Activated CD4-positive, CD25-positive, alpha-beta regulatory T cell treated with anti-CD3 and anti-CD28 coated beads, Interleukin-2, amount 50 U/mL, for 72 hours (primary cell): ENCODE measurements at regions not wholly inside any gene's neighbourhood (a gene's known extent, or its start where the extent isn't known, plus 50 kb on each side); places are given as distances from the start of the nearest gene placed in this dataset.

Experiments used
- DNase-seq: peaks from one replicate; pipeline ENCODE4 v3.0.0; 2021

DNA sequence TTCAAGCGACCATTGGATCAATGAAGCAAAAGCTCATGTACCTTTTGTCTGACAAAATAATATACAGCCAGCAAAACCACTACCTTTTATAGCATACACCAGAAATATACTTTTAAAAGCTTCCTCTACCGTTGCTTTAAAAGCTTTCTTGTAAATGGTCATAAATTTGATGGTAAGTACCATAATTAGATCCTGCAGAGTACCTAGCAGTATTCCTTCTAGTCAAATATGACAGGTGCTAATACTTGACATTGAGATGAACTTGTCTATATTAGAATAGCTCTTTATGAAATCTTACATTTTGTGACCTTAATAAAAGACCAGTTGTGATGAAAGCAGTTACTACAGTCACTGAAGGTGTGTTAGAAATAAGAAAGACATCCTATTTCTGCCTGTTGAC lies 340.5 kb upstream of the ANO3 start:
- no peak for DNase-seq

DNA sequence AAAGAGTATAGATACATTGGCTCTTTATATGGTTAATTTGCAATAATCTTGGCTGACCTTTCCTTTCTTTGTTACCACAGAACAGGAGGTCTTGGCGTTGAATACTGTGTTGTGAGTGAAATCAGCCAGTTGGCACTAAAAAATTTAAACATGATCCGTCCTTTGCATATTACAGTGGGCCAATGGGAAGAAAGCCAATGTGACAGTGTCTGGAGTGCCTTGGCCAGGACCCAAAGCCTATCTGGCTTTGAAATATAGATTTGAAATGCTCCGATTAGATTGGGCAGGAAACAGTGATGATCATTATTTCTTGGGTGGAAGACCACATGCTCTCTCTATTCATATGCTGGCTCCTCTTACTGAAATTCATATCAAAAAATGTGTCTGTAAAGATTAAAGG lies 339.6 kb upstream of the ANO3 start:
- no peak for DNase-seq

DNA sequence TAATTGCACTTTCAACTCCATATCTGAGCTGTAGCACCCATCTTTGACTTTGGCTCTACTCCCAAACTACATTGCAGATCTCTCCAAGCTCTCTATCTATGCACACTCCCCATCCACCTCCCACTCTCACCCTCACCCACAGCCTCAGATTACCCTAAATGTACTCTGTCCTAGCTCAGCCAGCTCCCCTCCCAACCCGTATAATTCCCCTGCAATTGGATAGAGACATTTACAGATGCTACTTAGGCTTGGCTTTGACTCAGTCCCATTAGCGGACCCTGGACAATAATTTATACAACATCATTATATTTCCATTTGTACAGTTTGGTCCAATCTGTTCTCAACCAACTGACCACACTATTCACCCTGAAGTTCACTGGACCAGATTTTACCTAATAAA lies 338.9 kb upstream of the ANO3 start:
- no peak for DNase-seq

DNA sequence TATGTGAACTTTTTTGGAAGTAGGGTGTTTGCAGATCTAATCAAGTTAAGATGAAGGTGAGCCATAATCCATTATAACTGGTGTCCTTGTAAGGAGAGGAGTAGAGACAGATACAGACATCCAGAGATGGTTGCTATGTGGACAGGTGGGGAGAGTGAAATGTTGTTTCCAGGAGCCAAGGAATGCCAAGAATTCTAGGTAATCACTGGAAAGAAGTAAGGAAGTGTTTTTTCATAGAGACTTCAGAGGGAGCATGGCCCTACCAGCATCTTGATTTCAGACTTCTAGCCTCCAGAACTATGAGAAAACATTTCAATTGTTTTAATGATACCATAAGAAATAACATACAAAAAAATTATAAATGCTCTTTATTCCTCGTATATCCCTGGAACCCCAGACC lies 320.5 kb upstream of the ANO3 start:
- DNase-seq: no peak

DNA sequence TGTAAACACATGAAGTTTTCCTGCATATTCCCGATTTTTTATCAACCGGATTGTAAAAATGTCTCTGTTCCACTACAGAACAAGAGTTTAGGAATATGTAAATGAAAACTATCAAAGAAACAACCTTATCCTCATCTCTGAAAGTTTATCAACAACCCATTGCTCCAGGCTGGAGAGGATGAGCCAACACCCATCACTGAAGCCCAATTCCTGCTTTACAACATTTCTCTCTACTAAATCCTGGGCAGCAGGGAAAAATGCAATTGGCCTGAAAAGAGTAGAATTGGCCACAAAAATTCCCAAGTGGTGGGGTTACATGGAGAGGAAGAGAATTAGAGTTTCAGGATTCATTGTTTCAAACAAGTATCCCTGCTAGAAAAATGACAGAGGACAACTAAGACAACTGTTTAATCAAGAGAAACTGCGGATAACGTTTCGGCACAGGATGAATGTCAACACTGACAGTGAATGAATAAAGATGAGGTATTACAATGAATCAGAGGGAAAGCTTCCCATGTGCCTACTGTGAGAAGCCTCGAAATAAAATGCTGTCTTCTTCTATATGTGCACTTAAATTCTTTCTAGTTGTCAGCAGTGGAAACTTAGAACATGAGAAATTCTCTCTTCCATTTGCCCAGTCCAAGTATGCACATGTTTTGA lies 317.3 kb upstream of the ANO3 start:
- DNase-seq: no peak

DNA sequence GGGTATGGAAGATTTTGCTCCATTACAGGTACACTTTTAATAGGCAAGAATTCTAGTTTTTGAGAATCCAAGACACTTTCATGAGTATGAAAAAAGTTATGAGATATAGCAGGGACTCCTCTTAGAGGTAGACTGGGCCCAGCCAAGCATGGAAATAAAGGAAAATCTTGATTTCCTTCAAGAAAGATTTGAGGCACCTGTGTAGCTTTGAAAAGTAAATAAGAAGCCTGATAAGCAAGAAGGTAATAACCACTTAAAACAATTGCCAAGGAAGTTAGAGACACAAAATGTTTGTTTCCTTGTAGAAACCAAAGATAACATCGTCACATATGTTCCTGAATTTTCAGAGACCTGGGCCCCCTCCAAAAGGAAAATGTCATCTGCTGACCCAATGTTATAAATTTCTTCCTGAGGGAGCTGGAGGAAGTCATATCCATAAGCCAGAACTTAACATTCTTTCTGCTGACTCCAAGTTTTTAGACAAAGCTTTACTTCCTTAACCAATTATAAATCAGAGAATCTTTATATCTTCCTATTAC lies 314.5 kb upstream of the ANO3 start:
- no peak for DNase-seq

DNA sequence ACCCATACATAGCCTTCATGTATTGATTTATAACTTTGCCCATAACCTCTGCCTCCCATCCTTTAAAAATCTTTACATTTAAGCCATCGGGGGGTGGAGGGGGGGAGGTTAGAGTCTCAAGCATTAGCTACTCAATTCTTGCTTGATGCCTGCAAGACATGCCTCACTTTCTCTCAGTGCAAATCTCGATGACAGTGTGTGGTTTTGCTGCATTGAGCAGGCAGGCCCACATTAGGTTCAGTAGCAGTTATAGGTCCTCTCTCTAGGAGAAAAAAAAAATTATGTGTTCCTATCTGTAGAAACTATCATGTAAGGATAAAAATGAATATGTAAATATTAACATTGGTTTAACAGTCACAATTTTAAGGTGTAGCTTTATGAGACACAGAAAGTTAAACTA lies 314.0 kb upstream of the ANO3 start:
- DNase-seq: no peak

DNA sequence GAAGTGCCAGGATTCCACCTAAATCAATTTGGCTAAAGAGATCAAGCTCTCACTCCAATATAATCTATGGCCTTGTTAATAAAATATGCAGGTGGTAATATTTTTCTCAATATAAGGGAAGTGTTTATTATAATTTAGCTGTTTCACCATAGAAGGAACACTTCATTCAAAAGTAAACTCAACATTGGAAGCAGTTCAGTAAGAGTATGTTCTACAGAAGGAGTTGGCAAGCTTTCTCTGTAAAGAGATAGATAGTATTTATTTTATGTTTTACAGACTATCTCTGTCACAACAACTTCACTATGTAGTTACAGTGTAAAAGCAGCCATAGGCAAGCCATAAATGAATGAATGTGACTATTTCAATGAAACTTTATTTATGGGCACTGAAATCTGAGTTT lies 313.6 kb upstream of the ANO3 start:
- DNase-seq: no peak

DNA sequence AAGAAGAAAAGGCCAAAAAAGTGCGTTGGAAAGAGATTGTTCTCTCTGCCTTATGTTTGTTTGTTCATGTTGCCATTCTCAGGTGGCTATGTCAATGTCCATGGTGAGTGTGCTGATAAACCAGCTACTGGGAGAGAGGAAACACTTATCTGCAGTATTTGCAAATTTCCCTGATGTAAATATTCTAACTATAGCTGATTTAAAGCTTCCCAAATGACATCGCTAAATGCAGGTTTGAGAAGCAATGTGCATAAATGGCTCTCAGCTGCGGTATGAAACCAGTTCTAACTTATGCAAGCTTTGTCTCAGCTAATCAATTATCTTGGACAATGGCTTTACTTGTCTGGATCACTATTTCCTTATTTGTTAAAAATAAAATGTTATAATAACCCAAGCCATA lies 312.5 kb upstream of the ANO3 start:
- DNase-seq: no peak

DNA sequence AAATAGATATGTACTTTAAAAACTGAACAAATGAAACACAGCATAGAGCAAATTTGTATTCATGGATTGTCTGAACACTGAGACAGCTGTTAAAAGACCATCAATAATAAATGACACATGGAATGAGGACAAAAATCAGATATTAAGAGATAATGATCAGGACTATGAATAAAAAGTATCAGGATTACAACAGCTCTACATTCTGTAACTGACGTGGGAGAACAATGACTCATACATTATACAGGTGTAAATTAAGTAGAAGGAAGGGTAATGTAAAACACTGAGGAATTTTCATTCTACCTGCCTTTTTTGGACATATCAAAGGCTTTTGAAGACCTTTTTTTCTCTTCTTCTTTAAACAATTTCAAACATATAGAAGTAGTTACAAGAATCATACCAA lies 310.9 kb upstream of the ANO3 start:
- no peak for DNase-seq

DNA sequence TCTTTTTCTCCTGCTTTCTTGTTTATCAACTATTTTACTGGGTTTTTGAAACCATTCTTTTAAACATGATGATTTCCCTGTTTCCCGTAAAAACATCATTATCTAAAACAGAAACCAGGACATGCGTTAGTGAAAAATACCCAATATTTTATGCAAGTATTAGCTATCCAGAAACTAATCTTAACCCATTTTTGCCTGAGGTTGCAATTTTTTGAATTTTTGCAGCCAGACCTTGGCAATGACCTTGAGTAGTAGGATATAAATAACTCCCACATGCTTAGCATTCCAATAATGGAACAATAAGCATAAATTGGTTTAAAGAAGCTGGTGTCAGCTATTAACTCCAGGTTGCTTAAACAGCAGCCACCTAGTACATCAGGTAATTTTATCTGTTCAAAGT lies 308.9 kb upstream of the ANO3 start:
- DNase-seq: no peak

DNA sequence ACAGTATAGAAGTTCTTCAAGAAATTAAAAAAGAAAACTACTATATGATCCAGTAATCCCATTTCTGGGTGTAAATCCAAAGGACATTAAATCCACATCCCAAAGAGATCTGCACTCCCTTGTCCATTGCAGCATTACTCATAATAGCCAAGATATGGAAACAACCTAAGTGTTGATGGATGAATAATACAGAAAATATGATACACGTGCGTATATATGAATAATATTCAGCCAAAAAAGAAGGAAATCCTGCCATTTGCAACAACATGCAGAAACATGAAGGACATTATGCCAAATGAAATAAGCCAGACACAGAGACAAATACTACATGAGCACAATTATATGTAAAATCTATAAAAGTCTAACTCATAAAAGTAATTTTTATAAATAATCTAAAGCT lies 306.3 kb upstream of the ANO3 start:
- DNase-seq: no peak

DNA sequence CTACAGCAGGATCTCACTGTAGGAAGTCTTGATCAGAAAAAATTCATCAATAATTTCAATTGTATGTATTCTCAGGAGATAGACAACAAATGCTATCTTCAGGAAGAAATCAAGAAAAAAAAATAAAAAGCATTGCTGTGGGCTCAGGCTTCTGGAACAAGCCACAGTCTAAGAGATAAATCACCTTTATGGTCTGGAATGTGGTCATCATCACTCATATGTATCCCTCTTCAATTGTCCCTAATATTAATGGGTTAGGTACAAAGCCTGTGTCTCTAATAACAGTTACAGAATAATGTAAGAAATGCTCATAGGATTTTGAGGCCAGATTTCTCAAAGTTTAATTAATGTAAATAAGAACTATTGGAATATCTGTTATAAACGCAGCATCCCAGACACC lies 305.9 kb upstream of the ANO3 start:
- no peak for DNase-seq

DNA sequence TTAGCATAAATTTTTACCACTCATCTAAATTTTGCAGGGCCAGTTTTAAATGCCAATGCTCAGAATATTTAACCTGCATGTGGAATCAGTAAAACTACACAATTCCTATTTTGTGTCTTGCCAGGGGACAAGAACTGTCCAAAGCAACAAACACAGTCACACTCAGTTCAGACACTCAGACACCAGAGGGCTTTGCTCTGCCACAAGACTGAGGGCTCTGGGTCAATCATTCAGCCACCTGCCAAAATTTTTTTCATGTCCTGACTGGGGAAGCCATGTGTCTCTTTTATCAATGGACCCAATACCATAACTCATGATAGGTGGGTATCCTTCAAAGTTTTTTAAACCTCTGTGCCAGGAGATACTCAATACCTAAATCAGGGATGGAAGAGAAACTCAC lies 304.0 kb upstream of the ANO3 start:
- DNase-seq: no peak

DNA sequence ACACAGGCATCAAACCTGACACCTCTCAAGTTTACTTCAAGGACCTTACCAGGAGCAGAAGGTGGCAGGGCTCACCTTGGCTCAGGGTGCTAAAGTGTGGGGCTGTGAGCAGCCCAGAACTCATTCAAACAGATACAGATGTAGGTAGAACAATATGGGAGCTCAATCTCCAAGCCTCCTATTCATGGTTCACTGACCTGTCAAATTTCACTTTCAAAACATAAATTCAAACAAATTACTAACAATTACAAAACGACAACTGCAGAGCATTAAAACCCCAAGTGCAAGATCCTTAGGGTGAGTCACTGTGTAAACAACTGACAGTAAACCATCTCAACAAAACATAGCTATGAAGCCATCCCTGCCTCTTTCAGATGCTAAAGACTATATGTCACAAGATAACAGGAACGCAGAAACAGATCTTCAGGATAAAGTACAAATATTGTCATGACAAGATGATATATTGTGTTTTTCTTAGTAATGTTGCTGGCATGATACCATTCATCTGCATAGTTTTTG lies 303.5 kb upstream of the ANO3 start:
- no peak for DNase-seq

DNA sequence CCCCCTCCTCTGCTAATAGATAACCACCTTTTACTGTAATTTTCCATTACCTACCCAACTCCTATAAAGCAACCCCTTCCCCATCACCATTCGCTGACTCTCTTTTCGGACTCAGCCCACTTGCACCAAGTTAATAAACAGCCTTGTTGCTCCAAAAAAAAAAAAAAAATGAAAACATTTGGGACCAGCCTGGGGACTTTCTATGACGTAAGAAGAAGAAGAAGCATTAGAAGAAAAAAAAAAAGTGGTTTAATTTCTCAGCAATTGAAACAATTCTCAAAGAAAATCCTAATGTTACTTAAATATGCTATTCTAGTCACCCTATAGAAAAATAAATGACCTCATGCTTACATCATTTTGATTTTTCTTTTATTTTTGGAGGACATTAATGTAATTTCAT lies 301.5 kb upstream of the ANO3 start:
- DNase-seq: no peak

DNA sequence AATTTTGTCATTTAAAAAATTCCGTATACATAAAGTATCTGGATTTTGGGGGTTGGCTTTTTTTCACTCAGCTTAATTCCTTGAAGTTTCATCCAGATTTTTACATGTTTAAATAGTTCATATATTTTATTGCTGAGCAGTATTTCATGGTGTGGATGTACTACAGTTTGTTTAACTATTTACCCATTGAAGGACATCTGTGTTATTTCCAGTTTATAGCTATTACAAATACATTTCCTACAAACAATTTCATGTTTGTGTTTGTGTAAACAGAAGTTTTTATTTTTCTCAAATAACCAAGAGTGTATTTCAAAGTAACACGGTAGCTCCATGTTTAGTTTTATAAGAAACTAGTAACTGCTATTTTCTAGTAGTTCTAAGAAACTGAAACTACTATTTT lies 299.7 kb upstream of the ANO3 start:
- DNase-seq: no peak

DNA sequence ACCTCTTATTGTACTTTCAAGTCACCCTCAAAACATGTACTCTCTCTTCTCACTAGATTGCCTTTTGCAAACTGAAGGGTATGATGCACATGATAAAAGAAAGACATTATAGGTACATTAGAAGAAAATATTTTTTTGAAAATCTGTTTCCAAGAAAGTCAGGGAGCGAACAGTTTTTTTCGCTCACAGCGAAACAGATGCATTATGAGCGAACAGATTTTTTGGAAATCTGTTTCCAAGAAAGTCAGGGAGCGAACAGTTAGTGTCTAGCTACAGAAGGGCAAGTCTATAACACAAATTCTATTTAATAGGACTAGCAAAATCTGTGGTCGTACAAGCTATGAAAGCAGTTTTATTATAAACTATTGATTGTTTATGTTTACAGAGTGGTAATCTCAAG lies 296.2 kb upstream of the ANO3 start:
- no peak for DNase-seq

DNA sequence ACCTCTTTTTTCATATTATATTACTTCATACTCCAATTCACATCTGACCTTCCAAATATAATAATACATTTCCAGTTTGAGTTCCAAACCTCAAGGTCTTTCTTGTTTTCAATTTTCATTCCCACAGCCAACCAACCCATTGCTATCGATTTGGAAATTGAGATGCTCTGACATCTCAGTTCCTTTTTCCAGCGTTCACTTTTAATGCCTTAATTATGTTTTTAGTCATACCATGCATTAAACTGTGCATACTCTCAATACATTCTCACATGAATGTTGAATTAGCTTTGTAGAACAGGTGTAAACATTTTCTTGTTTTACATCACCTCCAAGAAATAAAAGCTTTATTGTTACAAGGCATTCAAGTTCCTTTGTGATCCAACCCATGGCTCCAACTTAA lies 294.2 kb upstream of the ANO3 start:
- no peak for DNase-seq

DNA sequence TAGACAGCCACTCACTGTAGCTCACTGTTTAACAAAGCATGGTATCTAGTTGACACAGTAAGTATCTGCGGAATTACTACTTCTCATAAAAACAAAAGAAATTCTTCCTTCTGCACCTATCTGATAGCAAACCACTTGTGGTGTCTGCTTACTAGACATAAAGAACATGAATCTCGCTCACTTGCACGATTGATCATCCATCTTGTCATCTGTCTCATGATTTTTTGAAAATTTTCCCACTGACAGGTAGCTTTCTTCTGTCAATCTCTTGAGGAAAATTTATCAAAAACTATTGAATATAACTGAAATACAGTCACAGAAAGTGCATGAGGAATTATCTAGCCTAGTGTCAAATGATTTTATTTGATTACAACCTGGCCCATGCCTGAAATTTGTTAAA lies 291.6 kb upstream of the ANO3 start:
- DNase-seq: no peak

DNA sequence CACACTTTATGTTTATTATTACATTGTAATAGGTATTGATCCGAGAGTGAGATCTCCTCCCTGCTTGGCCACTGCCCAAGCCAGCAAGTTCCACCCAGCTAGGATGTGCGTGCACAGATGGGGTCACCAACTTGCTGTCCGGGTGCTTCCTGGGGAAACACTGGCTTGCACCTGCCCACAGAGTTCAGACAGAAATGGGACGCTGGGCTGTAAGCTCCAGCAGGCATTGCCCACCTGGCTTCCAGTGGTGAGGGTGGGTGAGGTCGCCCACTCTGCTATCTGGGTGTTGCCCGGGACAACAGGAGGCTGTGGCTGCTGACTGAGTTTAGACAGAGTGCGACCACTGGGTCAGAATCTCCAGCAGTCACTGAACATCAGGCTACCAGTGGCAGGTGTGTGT lies 289.8 kb upstream of the ANO3 start:
- DNase-seq: no peak

DNA sequence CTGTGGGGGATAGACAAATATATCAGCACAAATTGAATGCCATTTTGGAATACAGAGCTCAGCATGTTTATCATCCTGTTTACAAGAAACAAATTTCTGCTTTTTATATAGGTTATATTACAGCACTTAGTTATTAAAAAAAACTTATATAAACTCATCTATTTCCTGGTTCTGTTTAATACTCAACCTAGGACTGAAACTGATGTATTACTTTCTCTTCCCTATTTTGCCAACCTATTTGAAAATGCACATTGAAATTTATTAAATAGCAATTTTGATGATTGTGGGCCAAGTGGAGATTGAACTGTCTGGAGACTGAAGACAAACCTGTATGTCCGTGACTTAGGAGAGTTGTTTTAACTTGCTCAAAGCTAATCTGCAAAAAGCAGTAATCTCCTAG lies 288.3 kb upstream of the ANO3 start:
- no peak for DNase-seq

DNA sequence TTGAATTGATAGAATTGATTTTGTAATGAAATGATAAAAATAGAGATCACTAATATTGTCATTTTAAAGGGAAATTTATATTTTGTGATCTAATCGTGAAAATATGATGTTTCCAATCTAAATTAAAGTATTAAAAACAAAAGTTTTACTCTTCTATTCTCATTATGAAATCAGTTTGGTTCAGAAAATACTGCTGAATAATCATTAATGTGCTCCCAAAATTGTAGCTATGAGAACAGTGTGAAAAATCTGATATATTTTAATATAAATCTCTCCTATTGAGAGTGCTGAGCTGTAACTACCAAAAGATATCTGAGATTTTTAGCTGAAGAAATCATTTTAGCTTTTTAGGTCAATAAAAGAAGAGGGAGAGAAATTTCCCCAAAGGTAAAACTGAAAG lies 287.5 kb upstream of the ANO3 start:
- no peak for DNase-seq

DNA sequence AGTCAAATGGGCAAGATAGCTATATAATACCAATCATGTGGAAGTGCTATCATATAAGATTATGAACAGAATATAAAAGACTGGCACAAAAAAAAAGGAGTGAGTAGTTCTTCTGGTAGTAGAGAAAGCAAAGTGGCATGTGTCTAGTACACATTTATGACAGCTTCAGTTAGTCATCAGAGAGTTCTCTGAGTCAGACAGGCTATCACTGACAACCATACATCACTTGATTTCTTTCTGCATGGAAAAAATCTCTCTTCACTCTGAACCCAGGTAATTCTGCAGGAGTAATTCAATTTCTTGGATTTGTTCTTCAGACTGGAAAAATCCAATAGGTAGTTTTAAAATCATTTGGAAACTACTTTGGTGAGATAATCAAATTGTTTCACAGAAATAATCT lies 286.8 kb upstream of the ANO3 start:
- DNase-seq: no peak

DNA sequence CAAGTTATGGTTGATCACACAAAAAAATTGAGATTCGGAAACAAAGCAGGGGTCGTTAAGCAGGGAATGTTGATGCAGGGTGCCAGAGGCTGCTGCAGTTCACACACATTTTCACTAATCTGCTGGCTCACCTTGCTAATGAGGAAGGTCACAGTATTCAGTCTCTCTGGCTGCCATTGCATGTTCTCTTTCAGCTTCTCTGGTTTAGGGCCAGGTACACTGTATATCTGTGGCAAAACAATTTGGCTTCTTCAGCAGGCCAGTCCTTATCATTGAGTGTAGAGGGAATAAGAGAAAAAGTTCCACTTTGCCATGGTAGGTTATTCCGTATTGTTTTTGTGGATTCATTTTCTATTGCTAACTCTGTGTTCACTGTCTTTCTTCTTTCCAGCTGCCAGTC lies 283.7 kb upstream of the ANO3 start:
- DNase-seq: no peak

DNA sequence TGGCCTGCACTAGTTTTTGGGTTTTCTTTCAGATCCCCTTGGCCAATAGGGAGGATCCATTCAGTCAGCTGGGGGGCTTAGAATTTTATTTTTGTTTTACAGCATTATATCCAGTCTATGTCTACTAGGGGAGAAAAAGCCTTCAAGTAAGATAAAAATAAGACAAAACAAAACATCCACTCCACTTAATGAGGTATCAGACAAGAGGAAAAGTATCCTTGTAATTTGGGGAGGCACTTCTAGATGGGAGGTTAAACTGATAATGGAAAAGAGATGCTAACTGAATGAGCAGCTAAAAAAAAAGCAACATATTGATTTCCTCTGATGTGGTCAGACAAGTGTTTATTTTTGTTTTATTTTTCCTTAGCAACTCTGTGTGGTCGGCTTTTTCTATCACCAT lies 278.0 kb upstream of the ANO3 start:
- DNase-seq: no peak
